Smooth muscle cell (in vitro differentiated cells): ENCODE measurements at regions not wholly inside any gene's neighbourhood (a gene's known extent, or its start where the extent isn't known, plus 50 kb on each side); places are given as distances from the start of the nearest gene placed in this dataset.

ENCODE experiments used
- DNase-seq: peaks from one replicate; lab custom pipeline; 2025; ENCODE audit not compliant: unreplicated experiment; lab: John Stamatoyannopoulos, UW
- H2AFZ ChIP-seq: fragments of 200-600 bp; sonication (generic); 2 replicates; pipeline ENCODE4 v1.6.0; 2016; ENCODE audit warnings: antibody characterized with exemption, low read depth, mild to moderate bottlenecking
- H3F3A ChIP-seq: fragments of 200-600 bp; sonication (generic); 2 replicates; pipeline ENCODE4 v1.6.0; 2017; ENCODE audit warnings: antibody characterized with exemption, low read depth
- H3K27ac ChIP-seq: fragments of 200-600 bp; sonication (generic); 2 replicates; pipeline ENCODE4 v1.5.1; 2016; ENCODE audit warnings: low read depth, mild to moderate bottlenecking
- H3K27me3 ChIP-seq: fragments of 200-600 bp; sonication (generic); 2 replicates; pipeline ENCODE4 v1.6.1; 2016; ENCODE audit warnings: low read depth, mild to moderate bottlenecking
- H3K36me3 ChIP-seq: fragments of 200-600 bp; sonication (generic); 2 replicates; pipeline ENCODE4 v1.5.1; 2016; ENCODE audit warnings: low read depth
- H3K4me1 ChIP-seq: fragments of 200-600 bp; sonication (generic); 2 replicates; pipeline ENCODE4 v1.5.1; 2016; ENCODE audit warnings: low read depth
- H3K4me2 ChIP-seq: fragments of 200-600 bp; sonication (generic); 2 replicates; pipeline ENCODE4 v1.6.0; 2016; ENCODE audit warnings: mild to moderate bottlenecking
- H3K4me3 ChIP-seq: fragments of 200-600 bp; sonication (generic); 2 replicates; pipeline ENCODE4 v1.5.1; 2016; ENCODE audit warnings: mild to moderate bottlenecking
- H3K79me2 ChIP-seq: fragments of 200-600 bp; sonication (generic); 2 replicates; pipeline ENCODE4 v1.6.0; 2016; ENCODE audit warnings: low read depth, mild to moderate bottlenecking
- H3K9ac ChIP-seq: fragments of 200-600 bp; sonication (generic); 2 replicates; pipeline ENCODE4 v1.6.0; 2016; ENCODE audit warnings: low read depth
- H3K9me3 ChIP-seq: fragments of 200-600 bp; sonication (generic); replicated peaks from 2 replicates; pipeline ENCODE4 v1.5.1; 2016; ENCODE audit warnings: low read depth
- H4K20me1 ChIP-seq: fragments of 200-600 bp; sonication (generic); 2 replicates; pipeline ENCODE4 v1.6.0; 2016; ENCODE audit warnings: low read depth
- WGBS: methylation state at CpG from one replicate; pipeline ENCODE4 v1.1.7; 2016; ENCODE audit warnings: low lambda C conversion rate; 5-methylcytosine and 5-hydroxymethylcytosine counted together
- TF ChIP-seq, protein P1 (sequence below): fragments of 200-600 bp; sonication (generic); IDR thresholded peaks from 2 replicates; pipeline ENCODE4 v1.5.1; 2017; ENCODE audit warnings: borderline replicate concordance, mild to moderate bottlenecking, antibody characterized with exemption; ENCODE audit not compliant: insufficient read depth, poor library complexity, severe bottlenecking

GRCh38 chr5:60206234-60206633 lies 312.7 kb upstream of the PDE4D start:
- no peaks in the 10 kb centered on the region for H3K4me1 ChIP-seq
- H3K27ac ChIP-seq, result no peak overlapping the region
- 80% methylated on average over 1 of the region's 1 CpG for WGBS
- TF ChIP-seq, protein P1, sequence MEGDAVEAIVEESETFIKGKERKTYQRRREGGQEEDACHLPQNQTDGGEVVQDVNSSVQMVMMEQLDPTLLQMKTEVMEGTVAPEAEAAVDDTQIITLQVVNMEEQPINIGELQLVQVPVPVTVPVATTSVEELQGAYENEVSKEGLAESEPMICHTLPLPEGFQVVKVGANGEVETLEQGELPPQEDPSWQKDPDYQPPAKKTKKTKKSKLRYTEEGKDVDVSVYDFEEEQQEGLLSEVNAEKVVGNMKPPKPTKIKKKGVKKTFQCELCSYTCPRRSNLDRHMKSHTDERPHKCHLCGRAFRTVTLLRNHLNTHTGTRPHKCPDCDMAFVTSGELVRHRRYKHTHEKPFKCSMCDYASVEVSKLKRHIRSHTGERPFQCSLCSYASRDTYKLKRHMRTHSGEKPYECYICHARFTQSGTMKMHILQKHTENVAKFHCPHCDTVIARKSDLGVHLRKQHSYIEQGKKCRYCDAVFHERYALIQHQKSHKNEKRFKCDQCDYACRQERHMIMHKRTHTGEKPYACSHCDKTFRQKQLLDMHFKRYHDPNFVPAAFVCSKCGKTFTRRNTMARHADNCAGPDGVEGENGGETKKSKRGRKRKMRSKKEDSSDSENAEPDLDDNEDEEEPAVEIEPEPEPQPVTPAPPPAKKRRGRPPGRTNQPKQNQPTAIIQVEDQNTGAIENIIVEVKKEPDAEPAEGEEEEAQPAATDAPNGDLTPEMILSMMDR, result no peak
- H3K79me2 ChIP-seq, result no peaks in the 10 kb centered on the region
- no peaks in the 10 kb centered on the region for H3K9me3 ChIP-seq
- no peaks in the 10 kb centered on the region for H3K36me3 ChIP-seq
- H3K4me2 ChIP-seq, result no peak overlapping the region
- no peak overlapping the region for H3K4me3 ChIP-seq
- H3K27me3 ChIP-seq, result no peaks in the 10 kb centered on the region
- no peaks in the 10 kb centered on the region for H4K20me1 ChIP-seq
- H3F3A ChIP-seq, result no peaks in the 10 kb centered on the region
- no peak overlapping the region for H2AFZ ChIP-seq
- H3K9ac ChIP-seq, result no peak overlapping the region
- DNase-seq, result no peak

- Histone ChIP-seq H3K27me3 (no peaks in the 10 kb centered on the region), H2AFZ (no peak overlapping the region)
These were observed 311.5 kb upstream of the PDE4D start for GRCh38 chr5:60205071-60205470.

DNA sequence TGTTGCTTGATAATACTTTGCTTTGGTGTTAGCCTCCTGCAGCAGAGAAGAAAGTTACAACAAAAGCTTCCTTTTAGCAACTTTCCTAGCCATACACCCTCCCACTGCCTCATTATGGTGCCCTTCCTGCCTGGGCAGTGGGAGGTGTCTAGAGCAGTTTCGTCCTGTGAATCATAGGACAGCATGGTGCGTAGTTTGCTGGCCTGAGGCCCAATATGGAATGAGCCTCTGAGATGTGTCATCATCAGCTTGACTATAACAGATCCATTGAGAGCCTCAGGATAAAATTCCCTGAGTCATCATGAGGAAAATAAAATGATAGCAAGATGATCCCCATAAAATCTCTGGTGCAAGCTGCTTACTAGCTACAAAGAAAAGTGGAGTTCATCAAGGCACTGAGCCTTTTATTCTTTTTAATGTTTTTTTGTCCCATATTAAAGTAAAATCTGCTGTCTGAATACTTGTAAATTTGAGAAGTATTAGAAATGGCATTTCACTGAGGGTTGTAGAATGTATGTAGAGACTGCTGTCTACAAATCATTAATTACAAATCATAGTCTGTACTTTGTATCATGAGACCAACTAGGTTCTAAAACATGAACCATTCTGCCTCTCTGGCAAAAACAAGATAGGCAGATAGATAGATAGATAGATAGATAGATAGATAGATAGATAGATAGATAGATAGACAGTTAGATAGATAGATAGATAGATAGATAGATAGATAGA lies 303.0 kb upstream of the PDE4D start:
- H2AFZ ChIP-seq, result no peak overlapping the region
- no peaks in the 10 kb centered on the region for H3K9me3 ChIP-seq
- WGBS, result 21% methylated on average over 2 of the region's 2 CpGs
- H3K79me2 ChIP-seq, result no peaks in the 10 kb centered on the region
- H3K4me3 ChIP-seq, result no peak overlapping the region
- peak overlapping the region; percentile 54 for H3K27ac ChIP-seq
- DNase-seq, result peak; percentile 2
- no peak overlapping the region for H3K9ac ChIP-seq
- no peaks in the 10 kb centered on the region for H3K4me1 ChIP-seq
- H3K36me3 ChIP-seq, result no peaks in the 10 kb centered on the region
- no peaks in the 10 kb centered on the region for H3K27me3 ChIP-seq
- TF ChIP-seq, protein P1, result no peak
- no peaks in the 10 kb centered on the region for H3F3A ChIP-seq
- H3K4me2 ChIP-seq, result peak overlapping the region; percentile 34
- H4K20me1 ChIP-seq, result no peaks in the 10 kb centered on the region

More at GRCh38 chr5:60205071-60205470, 311.5 kb upstream of the PDE4D start:
- H3K9me3 ChIP-seq, result no peaks in the 10 kb centered on the region
- no peak for DNase-seq
- TF ChIP-seq, protein P1, result no peak
- no peaks in the 10 kb centered on the region for H3K79me2 ChIP-seq
- no peaks in the 10 kb centered on the region for H3K36me3 ChIP-seq
- H3K4me2 ChIP-seq, result no peak overlapping the region
- H3K9ac ChIP-seq, result no peak overlapping the region
- no peak overlapping the region for H3K4me3 ChIP-seq
- H3K27ac ChIP-seq, result no peak overlapping the region
- no peaks in the 10 kb centered on the region for H3F3A ChIP-seq
- H4K20me1 ChIP-seq, result no peaks in the 10 kb centered on the region
- WGBS, result 93% methylated on average over 2 of the region's 2 CpGs
- no peaks in the 10 kb centered on the region for H3K4me1 ChIP-seq

- Histone ChIP-seq H3K4me2 (no peak overlapping the region), H3K9ac (no peak overlapping the region), H3K27me3 (no peaks in the 10 kb centered on the region), H3K79me2 (no peaks in the 10 kb centered on the region), H3K4me3 (no peak overlapping the region), H3K9me3 (no peaks in the 10 kb centered on the region), H2AFZ (no peak overlapping the region), H3K36me3 (no peaks in the 10 kb centered on the region), H3F3A (no peaks in the 10 kb centered on the region), H3K27ac (no peak overlapping the region), H3K4me1 (no peaks in the 10 kb centered on the region), H4K20me1 (no peaks in the 10 kb centered on the region)
- TF ChIP-seq, protein P1, result no peak
- DNase-seq, result no peak
- WGBS, result 91% methylated on average over 6 of the region's 6 CpGs
These were observed 302.0 kb upstream of the PDE4D start for GRCh38 chr5:60195551-60195950.
